Esophagus muscularis mucosa (tissue), 4 donors: ENCODE measurements at regions not wholly inside any gene's neighbourhood (a gene's known extent, or its start where the extent isn't known, plus 50 kb on each side); places are given as distances from the start of the nearest gene placed in this dataset.

Experiments used
- DNase-seq: peaks from one replicate; pipeline ENCODE4 v3.0.0-alpha.2; 2017; ENCODE audit errors: extremely low spot score
- H3K27ac ChIP-seq, 4 donors: fragments of 200-600 bp; sonication (generic); replicated peaks in 1 of 4; 1 replicate in 3 of 4; 2 replicates in 1 of 4; pipeline ENCODE4 v1.5.1; 2016 to 2019; ENCODE audit warnings: mild to moderate bottlenecking in 1 of 4
- H3K27me3 ChIP-seq, 4 donors: fragments of 200-600 bp; sonication (generic); one replicate each; pipeline versions ENCODE4 v1.5.1 to v1.6.0; 2016 to 2019
- H3K36me3 ChIP-seq, 4 donors: fragments of 200-600 bp; sonication (generic); one replicate each; pipeline ENCODE4 v1.5.1; 2016 to 2019
- H3K4me1 ChIP-seq, 4 donors: fragments of 200-600 bp; sonication (generic); one replicate each; pipeline ENCODE4 v1.5.1; 2016 to 2019
- H3K4me3 ChIP-seq, 4 donors: fragments of 200-600 bp; sonication (generic); 1 replicate in 2 of 4; 2 replicates in 2 of 4; pipeline ENCODE4 v1.5.1; 2016 to 2019; ENCODE audit warnings: mild to moderate bottlenecking in 4 of 4, moderate library complexity in 1 of 4
- H3K9me3 ChIP-seq, 4 donors: fragments of 200-600 bp; sonication (generic); 1 replicate in 3 of 4; 2 replicates in 1 of 4; pipeline ENCODE4 v1.5.1; 2016 to 2019
- CTCF ChIP-seq, 3 experiments: fragments of 200-600 bp in 2 of 3; fragments of 450-650 bp in 1 of 3; sonication (generic) in 2 of 3; IDR thresholded peaks; one replicate each; pipeline ENCODE4 v1.5.1; 2017 to 2019; ENCODE audit warnings: antibody characterized with exemption in 3 of 3, mild to moderate bottlenecking in 2 of 3, moderate library complexity in 1 of 3
- EP300 ChIP-seq: sonication (generic); formaldehyde crosslinking; IDR thresholded peaks from one replicate; pipeline ENCODE4 v1.6.1; 2017; ENCODE audit warnings: antibody characterized with exemption
- POLR2A ChIP-seq: fragments of 450-650 bp; IDR thresholded peaks from one replicate; pipeline ENCODE4 v1.6.1; 2017; ENCODE audit warnings: antibody characterized with exemption, moderate library complexity, mild to moderate bottlenecking, low read depth
- POLR2AphosphoS5 ChIP-seq, 2 donors: sonication (generic); formaldehyde crosslinking; IDR thresholded peaks; one replicate each; pipeline ENCODE4 v1.6.1; 2017; ENCODE audit warnings: antibody characterized with exemption in 2 of 2
- WGBS: methylation state at CpG from one replicate; pipeline ENCODE4 v1.1.5; 2018; 5-methylcytosine and 5-hydroxymethylcytosine counted together
- intact Hi-C: fragments of 100-400 bp; cut with DNase I; formaldehyde crosslinking; loops from one replicate; pipeline ENCODE4 v1.15.1; 2023

GRCh38 chr2:145755019-145755837 is 1235.3 kb upstream of the ZEB2 start:
- TF ChIP-seq POLR2A (no peak), POLR2AphosphoS5 (IDR thresholded peaks at IDR 0.05) (no peak), CTCF (IDR thresholded peaks at IDR 0.05) (no peak), EP300 (no peak)
- intact Hi-C loops = no loop called here
- no peaks in the 10 kb centered on the region for H3K27me3 ChIP-seq
- H3K4me3 ChIP-seq = no peak overlapping the region
- no peaks in the 10 kb centered on the region for H3K9me3 ChIP-seq
- no peak for DNase-seq
- no peak overlapping the region for H3K27ac ChIP-seq
- peaks cover 6 to 50% (median 40%) of the 10 kb centered on the region in 4 donors for H3K4me1 ChIP-seq
- 95% methylated on average over 6 of the region's 6 CpGs for WGBS
- H3K36me3 ChIP-seq = no peaks in the 10 kb centered on the region

- H3K27me3 ChIP-seq = no peaks in the 10 kb centered on the region
- no peak overlapping the region for H3K4me3 ChIP-seq
- no peak for TF ChIP-seq POLR2AphosphoS5 (IDR thresholded peaks at IDR 0.05)
- no peak for TF ChIP-seq CTCF (IDR thresholded peaks at IDR 0.05)
- TF ChIP-seq POLR2A = no peak
- no peak for TF ChIP-seq EP300
- no peaks in the 10 kb centered on the region for H3K9me3 ChIP-seq
- no peaks in the 10 kb centered on the region for H3K36me3 ChIP-seq
- intact Hi-C loops = no loop called here
- H3K27ac ChIP-seq = no peak overlapping the region
- H3K4me1 ChIP-seq = peaks cover 6 to 50% (median 36%) of the 10 kb centered on the region in 4 donors
- DNase-seq = no peak
- WGBS = 75% methylated on average over 3 of the region's 3 CpGs
These were observed 1234.0 kb upstream of the ZEB2 start for GRCh38 chr2:145753966-145754365.

DNA sequence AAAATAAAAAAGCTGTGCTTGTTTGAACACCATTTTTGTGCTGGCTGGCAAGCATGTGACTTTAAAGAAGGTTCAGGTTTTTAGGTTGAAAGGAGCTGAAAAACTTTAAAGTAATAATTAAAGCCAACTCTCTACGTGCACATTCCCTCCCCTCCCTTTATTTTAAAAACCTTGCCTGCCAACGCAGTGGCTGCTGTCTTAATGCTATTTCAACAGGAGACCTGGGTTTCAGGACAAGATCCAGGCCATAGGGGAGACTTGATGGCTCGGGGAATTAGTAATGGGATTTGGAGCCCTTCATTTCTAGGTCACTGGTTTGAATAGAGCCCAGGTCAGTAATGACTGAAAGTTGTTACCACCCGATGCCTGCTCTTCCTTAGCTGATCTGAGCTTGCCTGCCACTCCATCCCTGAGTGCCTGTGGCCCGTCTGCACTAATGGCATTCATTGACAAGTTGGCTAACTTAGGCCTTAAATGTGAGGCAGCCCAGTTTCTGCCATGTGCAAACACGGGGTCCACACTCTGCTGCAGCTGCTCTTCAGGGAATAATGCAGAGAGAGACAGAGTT is 1233.2 kb upstream of the ZEB2 start:
- intact Hi-C loops = no loop called here
- H3K4me3 ChIP-seq = no peak overlapping the region
- no peaks in the 10 kb centered on the region for H3K27me3 ChIP-seq
- H3K27ac ChIP-seq = peak overlapping the region; percentile 35 to 65 (median 41)
- DNase-seq = no peak
- no peaks in the 10 kb centered on the region for H3K36me3 ChIP-seq
- WGBS = 71% methylated on average over 4 of the region's 6 CpGs
- no peaks in the 10 kb centered on the region for H3K9me3 ChIP-seq
- TF ChIP-seq CTCF (IDR thresholded peaks at IDR 0.05) (no peak), POLR2AphosphoS5 (IDR thresholded peaks at IDR 0.05) (no peak), POLR2A (no peak), EP300 (no peak)
- H3K4me1 ChIP-seq = peaks cover 6 to 46% (median 34%) of the 10 kb centered on the region in 4 donors

GRCh38 chr2:145752091-145752806 is 1232.3 kb upstream of the ZEB2 start:
- intact Hi-C loops = no loop called here
- H3K27ac ChIP-seq = peak overlapping the region; percentile 38 to 65 (median 51)
- H3K9me3 ChIP-seq = no peaks in the 10 kb centered on the region
- peak overlapping the region in 3 of 4 donors; percentile 5 to 36 (median 27) for H3K4me3 ChIP-seq
- H3K36me3 ChIP-seq = no peaks in the 10 kb centered on the region
- WGBS = 10% methylated on average over 5 of the region's 5 CpGs
- H3K27me3 ChIP-seq = no peaks in the 10 kb centered on the region
- no peak for DNase-seq
- peaks cover 6 to 46% (median 34%) of the 10 kb centered on the region in 4 donors for H3K4me1 ChIP-seq
- no peak for TF ChIP-seq POLR2A
- peak; percentile 58 to 64 (median 62) for TF ChIP-seq CTCF (IDR thresholded peaks at IDR 0.05)
